Muscle of arm (tissue), 1 donor: ENCODE measurements at regions not wholly inside any gene's neighbourhood (a gene's known extent, or its start where the extent isn't known, plus 50 kb on each side); places are given as distances from the start of the nearest gene placed in this dataset.

Experiments
- DNase-seq: peaks from one replicate; pipeline ENCODE4 v3.0.0-alpha.2; 2013

- no peak for DNase-seq
These were observed 621.4 kb downstream of the DIAPH3 start for GRCh38 chr13:59542303-59542702.

GRCh38 chr13:59543418-59543817, 620.3 kb downstream of the DIAPH3 start:
- DNase-seq, result no peak

GRCh38 chr13:59545007-59545406, 618.7 kb downstream of the DIAPH3 start:
- DNase-seq, result no peak

- no peak for DNase-seq
These were observed 617.5 kb downstream of the DIAPH3 start for GRCh38 chr13:59546178-59546577.

- no peak for DNase-seq
These were observed 615.8 kb downstream of the DIAPH3 start for GRCh38 chr13:59547950-59548349.

- DNase-seq, result no peak
These were observed 600.8 kb downstream of the DIAPH3 start for GRCh38 chr13:59562924-59563323.

- no peak for DNase-seq
These were observed 597.2 kb downstream of the DIAPH3 start for GRCh38 chr13:59566561-59566960.

GRCh38 chr13:59568306-59568705, 595.4 kb downstream of the DIAPH3 start:
- no peak for DNase-seq

- no peak for DNase-seq
These were observed 593.5 kb downstream of the DIAPH3 start for GRCh38 chr13:59570204-59570603.

- DNase-seq, result no peak
These were observed 579.6 kb downstream of the DIAPH3 start for GRCh38 chr13:59584101-59584500.

- DNase-seq, result peak; percentile 20
These were observed 578.7 kb downstream of the DIAPH3 start for GRCh38 chr13:59584761-59585670.

GRCh38 chr13:59587030-59587429, 576.7 kb downstream of the DIAPH3 start:
- DNase-seq, result no peak

GRCh38 chr13:59587971-59588716, 575.6 kb downstream of the DIAPH3 start:
- no peak for DNase-seq

- DNase-seq, result no peak
These were observed 575.0 kb downstream of the DIAPH3 start for GRCh38 chr13:59588717-59589067.

GRCh38 chr13:59601993-59602392, 561.7 kb downstream of the DIAPH3 start:
- no peak for DNase-seq

- no peak for DNase-seq
These were observed 560.1 kb downstream of the DIAPH3 start for GRCh38 chr13:59603646-59604045.

GRCh38 chr13:59607172-59607571, 556.6 kb downstream of the DIAPH3 start:
- no peak for DNase-seq

- DNase-seq, result no peak
These were observed 555.9 kb downstream of the DIAPH3 start for GRCh38 chr13:59607780-59608233.

- no peak for DNase-seq
These were observed 554.3 kb downstream of the DIAPH3 start for GRCh38 chr13:59609421-59609820.
